CD14-positive monocyte (primary cell): ENCODE measurements at regions not wholly inside any gene's neighbourhood (a gene's known extent, or its start where the extent isn't known, plus 50 kb on each side); places are given as distances from the start of the nearest gene placed in this dataset.

Experiments used
- DNase-seq, 3 donors: peaks; one replicate each; pipeline ENCODE4 v3.0.0-alpha.2; 2011 to 2022
- H2AFZ ChIP-seq: 2 replicates; pipeline ENCODE4 v1.6.0; 2012; ENCODE audit warnings: mild to moderate bottlenecking, low read depth, low read length, inconsistent platforms; ENCODE audit not compliant: insufficient read depth, poor library complexity, severe bottlenecking
- H3K27ac ChIP-seq, 2 donors: 1 replicate in 1 of 2; 2 replicates in 1 of 2; pipeline ENCODE4 v1.5.1; 2012 to 2013; ENCODE audit warnings: low read length in 2 of 2, control low read depth in 1 of 2, inconsistent platforms in 1 of 2, low read depth in 1 of 2, mild to moderate bottlenecking in 1 of 2
- H3K27me3 ChIP-seq, 2 donors: one replicate each; pipeline versions ENCODE4 v1.6.0 to v1.6.1; 2011 to 2013; ENCODE audit warnings: low read length in 2 of 2; ENCODE audit not compliant: control insufficient read depth in 2 of 2, insufficient read depth in 2 of 2
- H3K36me3 ChIP-seq, 2 donors: replicated peaks in 1 of 2; 1 replicate in 1 of 2; 2 replicates in 1 of 2; pipeline versions ENCODE4 v1.5.1 to v1.6.1; 2012 to 2013; ENCODE audit warnings: low read length in 2 of 2, control low read depth in 1 of 2, inconsistent platforms in 1 of 2, mild to moderate bottlenecking in 1 of 2; ENCODE audit not compliant: insufficient read depth in 2 of 2, control insufficient read depth in 1 of 2
- H3K4me1 ChIP-seq, 2 donors: 1 replicate in 1 of 2; 2 replicates in 1 of 2; pipeline versions ENCODE4 v1.5.1 to v1.6.1; 2012 to 2013; ENCODE audit warnings: low read length in 2 of 2, control low read depth in 1 of 2, inconsistent platforms in 1 of 2, mild to moderate bottlenecking in 1 of 2, moderate library complexity in 1 of 2; ENCODE audit not compliant: insufficient read depth in 2 of 2, control insufficient read depth in 1 of 2
- H3K4me2 ChIP-seq: replicated peaks from 2 replicates; pipeline ENCODE3; 2012; ENCODE audit warnings: low read length, moderate library complexity, mild to moderate bottlenecking; ENCODE audit not compliant: poor library complexity, severe bottlenecking; ENCODE audit errors: extremely low read depth
- H3K4me3 ChIP-seq, 3 experiments: fragments of 200-600 bp in 1 of 3; sonication (generic) in 1 of 3; replicated peaks in 1 of 3; 1 replicate in 2 of 3; 2 replicates in 1 of 3; pipeline ENCODE4 v1.5.1; 2011 to 2013; ENCODE audit warnings: low read length in 3 of 3, mild to moderate bottlenecking in 3 of 3, control low read depth in 2 of 3, low read depth in 2 of 3, inconsistent platforms in 1 of 3, moderate library complexity in 1 of 3
- H3K79me2 ChIP-seq: 2 replicates; pipeline ENCODE4 v1.6.0; 2012; ENCODE audit warnings: mild to moderate bottlenecking, control low read depth, inconsistent platforms, low read length, moderate library complexity; ENCODE audit not compliant: insufficient read depth
- H3K9ac ChIP-seq: 2 replicates; pipeline ENCODE4 v1.6.0; 2017; ENCODE audit warnings: low read length, mild to moderate bottlenecking; ENCODE audit not compliant: insufficient read depth, poor library complexity, severe bottlenecking
- H3K9me3 ChIP-seq, 2 donors: replicated peaks in 1 of 2; 1 replicate in 1 of 2; 2 replicates in 1 of 2; pipeline versions ENCODE4 v1.5.1 to v1.6.1; 2012 to 2013; ENCODE audit warnings: low read length in 2 of 2, control low read depth in 1 of 2; ENCODE audit not compliant: control insufficient read depth in 1 of 2, insufficient read depth in 1 of 2
- H4K20me1 ChIP-seq: 2 replicates; pipeline ENCODE4 v1.6.0; 2012; ENCODE audit warnings: mild to moderate bottlenecking, low read length, control low read depth, moderate library complexity; ENCODE audit not compliant: insufficient read depth
- H3K27ac Mint-ChIP-seq, 7 donors: one replicate each; pipeline ENCODE4 v1.8.0; 2020; ENCODE audit warnings: mild to moderate bottlenecking in 7 of 7, mixed read lengths in 7 of 7, moderate library complexity in 6 of 7, inconsistent platforms in 2 of 7
- H3K27me3 Mint-ChIP-seq, 3 donors: one replicate each; pipeline ENCODE4 v1.8.0; 2021 to 2022; ENCODE audit warnings: low read depth in 3 of 3, mild to moderate bottlenecking in 3 of 3, mixed read lengths in 3 of 3, moderate library complexity in 3 of 3, inconsistent platforms in 1 of 3
- H3K36me3 Mint-ChIP-seq, 2 donors: one replicate each; pipeline ENCODE4 v1.8.0; 2020; ENCODE audit warnings: mixed read lengths in 2 of 2, inconsistent platforms in 1 of 2, mild to moderate bottlenecking in 1 of 2
- H3K4me1 Mint-ChIP-seq: one replicate; pipeline ENCODE4 v1.8.0; 2020; ENCODE audit warnings: mild to moderate bottlenecking, mixed read lengths
- H3K4me3 Mint-ChIP-seq, 2 donors: one replicate each; pipeline ENCODE4 v1.8.0; 2020; ENCODE audit warnings: mild to moderate bottlenecking in 2 of 2, mixed read lengths in 2 of 2, moderate library complexity in 1 of 2
- H3K9me3 Mint-ChIP-seq, 7 donors: one replicate each; pipeline ENCODE4 v1.8.0; 2020 to 2022; ENCODE audit warnings: mixed read lengths in 7 of 7, mild to moderate bottlenecking in 6 of 7, moderate library complexity in 6 of 7, inconsistent platforms in 2 of 7
- CTCF ChIP-seq: fragments of 200-600 bp; IDR thresholded peaks from one replicate; pipeline ENCODE4 v1.8.0; 2022; ENCODE audit warnings: antibody characterized with exemption, mild to moderate bottlenecking
- WGBS: methylation state at CpG from one replicate; pipeline ENCODE4 v1.1.5; 2013; ENCODE audit warnings: missing lambda C conversion rate; ENCODE audit not compliant: insufficient coverage; 5-methylcytosine and 5-hydroxymethylcytosine counted together
- intact Hi-C, 2 donors: fragments of 100-400 bp; cut with micrococcal nuclease; formaldehyde crosslinking; loops; one replicate each; pipeline versions ENCODE4 v1.15.0 to v1.15.1; 2023

GRCh38 chr17:79441356-79442160, 169.3 kb downstream of the RBFOX3 start:
- Histone ChIP-seq H3K27me3 (no peaks in the 10 kb centered on the region), H3K27ac (no peak overlapping the region), H3K4me1 (no peaks in the 10 kb centered on the region), H3K4me3 (no peak overlapping the region), H3K9me3 (no peaks in the 10 kb centered on the region), H3K4me2 (no peak overlapping the region), H3K36me3 (no peaks in the 10 kb centered on the region), H3K79me2 (no peaks in the 10 kb centered on the region), H4K20me1 (no peaks in the 10 kb centered on the region), H3K9ac (no peak overlapping the region), H2AFZ (no peak overlapping the region)
- Mint-ChIP-seq H3K9me3 (peaks cover 0 to 1% (median 0%) of the 10 kb centered on the region in 7 donors), H3K27ac (peak overlapping the region in 1 of 7 donors; percentile 51), H3K36me3 (no peaks in the 10 kb centered on the region), H3K27me3 (peaks cover 1 to 12% (median 6%) of the 10 kb centered on the region in 3 donors), H3K4me3 (no peak overlapping the region), H3K4me1 (no peaks in the 10 kb centered on the region)
- no peak for DNase-seq
- 87% methylated on average over 12 of the region's 15 CpGs for WGBS
- no peak for TF ChIP-seq CTCF
- intact Hi-C loops = no loop called here

GRCh38 chr17:79440251-79440650, 170.6 kb downstream of the RBFOX3 start:
- Histone ChIP-seq H3K4me1 (no peaks in the 10 kb centered on the region), H3K9me3 (no peaks in the 10 kb centered on the region), H3K79me2 (no peaks in the 10 kb centered on the region), H3K27me3 (no peaks in the 10 kb centered on the region), H3K4me3 (no peak overlapping the region), H3K27ac (no peak overlapping the region), H4K20me1 (no peaks in the 10 kb centered on the region), H2AFZ (no peak overlapping the region), H3K4me2 (no peak overlapping the region), H3K9ac (no peak overlapping the region), H3K36me3 (no peaks in the 10 kb centered on the region)
- Mint-ChIP-seq H3K27me3 (peaks cover 1 to 14% (median 13%) of the 10 kb centered on the region in 3 donors), H3K27ac (no peak overlapping the region), H3K4me3 (no peak overlapping the region), H3K4me1 (no peaks in the 10 kb centered on the region), H3K9me3 (no peaks in the 10 kb centered on the region), H3K36me3 (no peaks in the 10 kb centered on the region)
- no peak for TF ChIP-seq CTCF
- intact Hi-C loops = no loop called here
- WGBS = 86% methylated on average over 14 of the region's 14 CpGs
- no peak for DNase-seq
